Thyroid gland (tissue), 4 donors: ENCODE measurements at regions not wholly inside any gene's neighbourhood (a gene's known extent, or its start where the extent isn't known, plus 50 kb on each side); places are given as distances from the start of the nearest gene placed in this dataset.
A peak's percentile ranks its signal among the peaks of the same experiment; 100 is the strongest.

Experiments
- DNase-seq, 2 donors: peaks; one replicate each; pipeline ENCODE4 v3.0.0-alpha.2; 2019
- H3K27ac ChIP-seq, 3 donors: fragments of 200-600 bp; sonication (generic); 1 replicate in 2 of 3; 2 replicates in 1 of 3; pipeline ENCODE4 v1.5.1; 2016 to 2019; ENCODE audit warnings: mild to moderate bottlenecking in 1 of 3, moderate library complexity in 1 of 3
- H3K27me3 ChIP-seq: fragments of 200-600 bp; sonication (generic); one replicate; pipeline ENCODE4 v1.5.1; 2019
- H3K36me3 ChIP-seq, 2 donors: fragments of 200-600 bp; sonication (generic); one replicate each; pipeline ENCODE4 v1.5.1; 2016 to 2019
- H3K4me1 ChIP-seq, 2 donors: fragments of 200-600 bp; sonication (generic); one replicate each; pipeline ENCODE4 v1.5.1; 2017 to 2019
- H3K4me3 ChIP-seq, 3 donors: fragments of 200-600 bp; sonication (generic); replicated peaks in 1 of 3; 1 replicate in 2 of 3; 2 replicates in 1 of 3; pipeline ENCODE4 v1.5.1; 2016; ENCODE audit warnings: mild to moderate bottlenecking in 1 of 3
- H3K9me3 ChIP-seq: fragments of 200-600 bp; sonication (generic); one replicate; pipeline ENCODE4 v1.5.1; 2017
- CTCF ChIP-seq, 6 experiments: fragments of 200-600 bp in 3 of 6; fragments of 450-650 bp in 3 of 6; sonication (generic) in 3 of 6; IDR thresholded peaks; one replicate each; pipeline ENCODE4 v1.5.1; 2016 to 2019; ENCODE audit warnings: antibody characterized with exemption in 6 of 6, mild to moderate bottlenecking in 2 of 6, inconsistent platforms in 1 of 6, moderate library complexity in 1 of 6
- POLR2A ChIP-seq, 2 donors: fragments of 450-650 bp; IDR thresholded peaks; one replicate each; pipeline ENCODE4 v1.6.1; 2017; ENCODE audit warnings: antibody characterized with exemption in 2 of 2, mild to moderate bottlenecking in 2 of 2, moderate library complexity in 1 of 2
- WGBS, 2 donors: methylation state at CpG; one replicate each; pipeline ENCODE4 v1.1.5; 2017; 5-methylcytosine and 5-hydroxymethylcytosine counted together
- intact Hi-C: fragments of 100-400 bp; cut with DNase I; formaldehyde crosslinking; loops from one replicate; pipeline ENCODE4 v1.15.1; 2023

GRCh38 chr18:75931079-75931478 lies 503.6 kb upstream of the SMIM21 start:
- no peak for TF ChIP-seq CTCF (IDR thresholded peaks at IDR 0.05)
- TF ChIP-seq POLR2A (IDR thresholded peaks at IDR 0.05) = no peak
- intact Hi-C loops = no loop called here
- no peak for DNase-seq
- WGBS, 2 donors = 86 to 88% methylated on average over 2 of the region's 2 CpGs
- Histone ChIP-seq H3K36me3 (no peaks in the 10 kb centered on the region), H3K27ac (no peak overlapping the region), H3K4me1 (no peaks in the 10 kb centered on the region), H3K9me3 (no peaks in the 10 kb centered on the region), H3K27me3 (no peaks in the 10 kb centered on the region), H3K4me3 (no peak overlapping the region)

GRCh38 chr18:75928706-75929105 lies 501.2 kb upstream of the SMIM21 start:
- Histone ChIP-seq H3K9me3 (no peaks in the 10 kb centered on the region), H3K36me3 (no peaks in the 10 kb centered on the region), H3K27ac (no peak overlapping the region), H3K27me3 (no peaks in the 10 kb centered on the region), H3K4me1 (peaks cover 5 to 10% of the 10 kb centered on the region in 2 donors), H3K4me3 (no peak overlapping the region)
- 64% methylated on average over 2 of the region's 2 CpGs for WGBS, 2 donors
- intact Hi-C loops = no loop called here
- DNase-seq = no peak
- TF ChIP-seq POLR2A (IDR thresholded peaks at IDR 0.05) (no peak), CTCF (IDR thresholded peaks at IDR 0.05) (no peak)

- intact Hi-C loops = no loop called here
Measured at GRCh38 chr18:75927791-75928190, 500.3 kb upstream of the SMIM21 start.

GRCh38 chr18:75926811-75927210 lies 499.3 kb upstream of the SMIM21 start:
- DNase-seq = no peak
- WGBS, 2 donors = 94% methylated on average over 6 of the region's 6 CpGs
- H3K4me3 ChIP-seq = no peak overlapping the region
- intact Hi-C loops = no loop called here
- peaks cover 16% of the 10 kb centered on the region in 2 donors for H3K4me1 ChIP-seq
- H3K27ac ChIP-seq = no peak overlapping the region
- H3K27me3 ChIP-seq = no peaks in the 10 kb centered on the region
- no peak for TF ChIP-seq CTCF (IDR thresholded peaks at IDR 0.05)
- no peak for TF ChIP-seq POLR2A (IDR thresholded peaks at IDR 0.05)
- H3K36me3 ChIP-seq = no peaks in the 10 kb centered on the region
- no peaks in the 10 kb centered on the region for H3K9me3 ChIP-seq

More at GRCh38 chr18:75927791-75928190, 500.3 kb upstream of the SMIM21 start:
- H3K4me3 ChIP-seq = no peak overlapping the region
- no peaks in the 10 kb centered on the region for H3K9me3 ChIP-seq
- no peaks in the 10 kb centered on the region for H3K27me3 ChIP-seq
- peaks cover 14 to 16% of the 10 kb centered on the region in 2 donors for H3K4me1 ChIP-seq
- H3K36me3 ChIP-seq = no peaks in the 10 kb centered on the region
- TF ChIP-seq CTCF (IDR thresholded peaks at IDR 0.05) = no peak
- no peak for TF ChIP-seq POLR2A (IDR thresholded peaks at IDR 0.05)
- 88 to 89% methylated on average over 5 of the region's 5 CpGs for WGBS, 2 donors
- no peak for DNase-seq
- no peak overlapping the region for H3K27ac ChIP-seq

GRCh38 chr18:75923169-75923568 lies 495.7 kb upstream of the SMIM21 start:
- no peaks in the 10 kb centered on the region for H3K9me3 ChIP-seq
- peaks cover 16% of the 10 kb centered on the region in 2 donors for H3K4me1 ChIP-seq
- no peak overlapping the region for H3K27ac ChIP-seq
- TF ChIP-seq CTCF (IDR thresholded peaks at IDR 0.05) = no peak
- TF ChIP-seq POLR2A (IDR thresholded peaks at IDR 0.05) = no peak
- H3K36me3 ChIP-seq = no peaks in the 10 kb centered on the region
- WGBS, 2 donors = 16 to 27% methylated on average over 3 to 4 of the region's 4 CpGs
- DNase-seq = peak; percentile 89 to 94
- intact Hi-C loops = no loop called here
- H3K4me3 ChIP-seq = no peak overlapping the region
- H3K27me3 ChIP-seq = no peaks in the 10 kb centered on the region
